ENCODE measurements at regions not wholly inside any gene's neighbourhood (a gene's known extent, or its start where the extent isn't known, plus 50 kb on each side); places are given as distances from the start of the nearest gene placed in this dataset.

- DNase-seq (ENCODE audit: low read depth in 1 of 2, low spot score in 1 of 2), result no peak
- Histone ChIP-seq H3K27me3 (ENCODE audit: insufficient read depth, poor library complexity, severe bottlenecking) (no peaks in the 10 kb centered on the region), H3K4me3 (replicated peaks; ENCODE audit: insufficient read depth, low read length) (no peak overlapping the region), H3K27ac (replicated peaks) (no peak overlapping the region)
- TF ChIP-seq CTCF (IDR thresholded peaks at IDR 0.05; ENCODE audit: insufficient read depth, low read length) (no peak), POLR2AphosphoS5 (IDR thresholded peaks at IDR 0.05; ENCODE audit: low read depth) (no peak), SPI1 (IDR thresholded peaks at IDR 0.05; ENCODE audit: borderline replicate concordance, low read depth) (no peak), REST (IDR thresholded peaks at IDR 0.05; ENCODE audit: insufficient replicate concordance, low read depth) (no peak), GABPA (IDR thresholded peaks at IDR 0.05; ENCODE audit: low read depth) (no peak)
Measured at GRCh38 chr1:199735660-199736059, 291.9 kb upstream of the NR5A2 start.

GRCh38 chr1:199736646-199737045 is 290.9 kb upstream of the NR5A2 start:
- TF ChIP-seq GABPA (IDR thresholded peaks at IDR 0.05; ENCODE audit: low read depth) (no peak), CTCF (IDR thresholded peaks at IDR 0.05; ENCODE audit: insufficient read depth, low read length) (no peak), POLR2AphosphoS5 (IDR thresholded peaks at IDR 0.05; ENCODE audit: low read depth) (no peak), REST (IDR thresholded peaks at IDR 0.05; ENCODE audit: insufficient replicate concordance, low read depth) (no peak), SPI1 (IDR thresholded peaks at IDR 0.05; ENCODE audit: borderline replicate concordance, low read depth) (no peak)
- H3K4me3 ChIP-seq (replicated peaks; ENCODE audit: insufficient read depth, low read length), result no peak overlapping the region
- no peaks in the 10 kb centered on the region for H3K27me3 ChIP-seq (ENCODE audit: insufficient read depth, poor library complexity, severe bottlenecking)
- DNase-seq (ENCODE audit: low read depth in 1 of 2, low spot score in 1 of 2), result no peak
- no peak overlapping the region for H3K27ac ChIP-seq (replicated peaks)

GRCh38 chr1:199741586-199741985 is 285.9 kb upstream of the NR5A2 start:
- Histone ChIP-seq H3K27me3 (ENCODE audit: insufficient read depth, poor library complexity, severe bottlenecking) (peaks cover 2% of the 10 kb centered on the region), H3K27ac (replicated peaks) (no peak overlapping the region), H3K4me3 (replicated peaks; ENCODE audit: insufficient read depth, low read length) (no peak overlapping the region)
- TF ChIP-seq CTCF (IDR thresholded peaks at IDR 0.05; ENCODE audit: insufficient read depth, low read length) (no peak), GABPA (IDR thresholded peaks at IDR 0.05; ENCODE audit: low read depth) (no peak), REST (IDR thresholded peaks at IDR 0.05; ENCODE audit: insufficient replicate concordance, low read depth) (no peak), POLR2AphosphoS5 (IDR thresholded peaks at IDR 0.05; ENCODE audit: low read depth) (no peak), SPI1 (IDR thresholded peaks at IDR 0.05; ENCODE audit: borderline replicate concordance, low read depth) (no peak)
- no peak for DNase-seq (ENCODE audit: low read depth in 1 of 2, low spot score in 1 of 2)

Measured in HL-60 (cell line).